ENCODE measurements at regions not wholly inside any gene's neighbourhood (a gene's known extent, or its start where the extent isn't known, plus 50 kb on each side); places are given as distances from the start of the nearest gene placed in this dataset.

GRCh38 chr4:137384476-137384875 lies 147.8 kb downstream of the PCDH18 start:
- no peak overlapping the region for H3K27ac ChIP-seq
- no peaks in the 10 kb centered on the region for H3K27me3 ChIP-seq
- H3K9me3 ChIP-seq: no peaks in the 10 kb centered on the region
- no peak overlapping the region for H3K4me3 ChIP-seq
- no peaks in the 10 kb centered on the region for H3K4me1 ChIP-seq
- no peak for DNase-seq
- no peak overlapping the region for H3K9ac ChIP-seq (ENCODE audit: low read depth in 2 of 2, low read length in 2 of 2)
- intact Hi-C loops (cut with DNase I): no loop called here
- no peaks in the 10 kb centered on the region for H3K36me3 ChIP-seq
- no peak for TF ChIP-seq CTCF (IDR thresholded peaks at IDR 0.05)

- H3K9me3 ChIP-seq: no peaks in the 10 kb centered on the region
- DNase-seq: no peak
- H3K4me3 ChIP-seq: no peak overlapping the region
- TF ChIP-seq CTCF (IDR thresholded peaks at IDR 0.05): no peak
- no peak overlapping the region for H3K9ac ChIP-seq (ENCODE audit: low read depth in 2 of 2, low read length in 2 of 2)
- no peak overlapping the region for H3K27ac ChIP-seq
- H3K4me1 ChIP-seq: no peaks in the 10 kb centered on the region
- no peaks in the 10 kb centered on the region for H3K36me3 ChIP-seq
- intact Hi-C loops (cut with DNase I): no loop called here
- no peaks in the 10 kb centered on the region for H3K27me3 ChIP-seq
Measured at GRCh38 chr4:137378821-137379220, 153.5 kb downstream of the PCDH18 start.

GRCh38 chr4:137378393-137378792 lies 153.9 kb downstream of the PCDH18 start:
- no peaks in the 10 kb centered on the region for H3K9me3 ChIP-seq
- H3K4me1 ChIP-seq: no peaks in the 10 kb centered on the region
- H3K27ac ChIP-seq: no peak overlapping the region
- H3K27me3 ChIP-seq: no peaks in the 10 kb centered on the region
- DNase-seq: no peak
- intact Hi-C loops (cut with DNase I): no loop called here
- no peak for TF ChIP-seq CTCF (IDR thresholded peaks at IDR 0.05)
- no peak overlapping the region for H3K4me3 ChIP-seq
- H3K9ac ChIP-seq (ENCODE audit: low read depth in 2 of 2, low read length in 2 of 2): no peak overlapping the region
- H3K36me3 ChIP-seq: no peaks in the 10 kb centered on the region

- Histone ChIP-seq H3K4me1 (no peaks in the 10 kb centered on the region), H3K4me3 (no peak overlapping the region), H3K9ac (ENCODE audit: low read depth in 2 of 2, low read length in 2 of 2) (no peak overlapping the region), H3K27me3 (no peaks in the 10 kb centered on the region), H3K27ac (no peak overlapping the region), H3K9me3 (no peaks in the 10 kb centered on the region), H3K36me3 (no peaks in the 10 kb centered on the region)
- no peak for DNase-seq
- intact Hi-C loops (cut with DNase I): no loop called here
- TF ChIP-seq CTCF (IDR thresholded peaks at IDR 0.05): no peak
Measured at GRCh38 chr4:137376312-137376711, 156.0 kb downstream of the PCDH18 start.

GRCh38 chr4:137375111-137375850 lies 157.0 kb downstream of the PCDH18 start:
- H3K9ac ChIP-seq (ENCODE audit: low read depth in 2 of 2, low read length in 2 of 2): no peak overlapping the region
- no peak overlapping the region for H3K27ac ChIP-seq

More at GRCh38 chr4:137375111-137375850, 157.0 kb downstream of the PCDH18 start:
- no peaks in the 10 kb centered on the region for H3K4me1 ChIP-seq
- TF ChIP-seq CTCF (IDR thresholded peaks at IDR 0.05): no peak
- intact Hi-C loops (cut with DNase I): no loop called here
- no peak overlapping the region for H3K4me3 ChIP-seq
- H3K27me3 ChIP-seq: no peaks in the 10 kb centered on the region
- DNase-seq: no peak
- H3K9me3 ChIP-seq: no peaks in the 10 kb centered on the region
- H3K36me3 ChIP-seq: no peaks in the 10 kb centered on the region

All from colonic mucosa (tissue), 4 donors.